ENCODE measurements at regions not wholly inside any gene's neighbourhood (a gene's known extent, or its start where the extent isn't known, plus 50 kb on each side); places are given as distances from the start of the nearest gene placed in this dataset.

GRCh38 chr6:74318738-74319137 lies 622.7 kb downstream of the CD109 start:
- Histone ChIP-seq H3K36me3 (replicated peaks in 1 of 2; ENCODE audit: control insufficient read depth in 1 of 2, insufficient read depth in 2 of 2, low read length in 2 of 2) (no peaks in the 10 kb centered on the region), H3K4me2 (ENCODE audit: low read depth, low read length) (no peak overlapping the region), H2AFZ (ENCODE audit: low read length) (no peak overlapping the region), H3K79me2 (ENCODE audit: insufficient read depth, low read length) (no peaks in the 10 kb centered on the region), H3K9ac (ENCODE audit: insufficient read depth, low read depth, low read length) (no peak overlapping the region), H4K20me1 (ENCODE audit: insufficient read depth, low read length) (no peaks in the 10 kb centered on the region), H3K4me3 (replicated peaks in 1 of 3; ENCODE audit: insufficient read depth in 1 of 3, low read depth in 2 of 3, low read length in 3 of 3) (no peak overlapping the region), H3K4me1 (ENCODE audit: insufficient read depth, low read length) (no peaks in the 10 kb centered on the region), H3K27ac (ENCODE audit: extremely low read length, insufficient read depth, low read length) (no peak overlapping the region), H3K27me3 (ENCODE audit: control insufficient read depth in 1 of 2, insufficient read depth in 2 of 2, low read length in 2 of 2) (no peaks in the 10 kb centered on the region), H3K9me3 (ENCODE audit: low read length) (no peaks in the 10 kb centered on the region)
- ChIA-PET POLR2A (no interaction called here), CTCF (ENCODE audit: low intra/inter-chr PET ratio, low total read pairs) (no interaction called here)
- no TSS peak for BruUV-seq (replicated peaks)
- FAIRE-seq (no peak), DNase-seq (ENCODE audit: low spot score) (no peak), ATAC-seq (no peak)
- in situ Hi-C loops (cut with HindIII; ENCODE audit: extremely low pct_ligation_motif_present, low pct_unique_long_range_greater_than_20kb), result no loop called here
- intact Hi-C loops (cut with micrococcal nuclease; ENCODE audit: unreplicated experiment), result no loop called here
- TF ChIP-seq KDM1A (CRISPR knock-in tag; IDR thresholded peaks at IDR 0.05), result no peak

- no peaks in the 10 kb centered on the region for H3K4me1 ChIP-seq (ENCODE audit: insufficient read depth, low read length)
- POLR2A ChIA-PET, result no interaction called here
- FAIRE-seq (no peak), ATAC-seq (no peak), DNase-seq (ENCODE audit: low spot score) (no peak)
- no peak overlapping the region for H3K9ac ChIP-seq (ENCODE audit: insufficient read depth, low read depth, low read length)
- no peak overlapping the region for H3K4me3 ChIP-seq (replicated peaks in 1 of 3; ENCODE audit: insufficient read depth in 1 of 3, low read depth in 2 of 3, low read length in 3 of 3)
- no peaks in the 10 kb centered on the region for H3K9me3 ChIP-seq (ENCODE audit: low read length)
- BruUV-seq (replicated peaks), result no TSS peak
- in situ Hi-C loops (cut with HindIII; ENCODE audit: extremely low pct_ligation_motif_present, low pct_unique_long_range_greater_than_20kb) (no loop called here), intact Hi-C loops (cut with micrococcal nuclease; ENCODE audit: unreplicated experiment) (no loop called here)
- H2AFZ ChIP-seq (ENCODE audit: low read length), result no peak overlapping the region
- CTCF ChIA-PET (ENCODE audit: low intra/inter-chr PET ratio, low total read pairs), result no interaction called here
- H3K79me2 ChIP-seq (ENCODE audit: insufficient read depth, low read length), result no peaks in the 10 kb centered on the region
- no peak overlapping the region for H3K4me2 ChIP-seq (ENCODE audit: low read depth, low read length)
- H3K36me3 ChIP-seq (replicated peaks in 1 of 2; ENCODE audit: control insufficient read depth in 1 of 2, insufficient read depth in 2 of 2, low read length in 2 of 2), result no peaks in the 10 kb centered on the region
- H3K27ac ChIP-seq (ENCODE audit: extremely low read length, insufficient read depth, low read length), result no peak overlapping the region
- WGBS (ENCODE audit: low lambda C conversion rate), result 0% methylated on average over 1 of the region's 1 CpG
- no peaks in the 10 kb centered on the region for H4K20me1 ChIP-seq (ENCODE audit: insufficient read depth, low read length)
- H3K27me3 ChIP-seq (ENCODE audit: control insufficient read depth in 1 of 2, insufficient read depth in 2 of 2, low read length in 2 of 2), result no peaks in the 10 kb centered on the region
- TF ChIP-seq KIAA2018 (CRISPR knock-in tag; IDR thresholded peaks at IDR 0.05; ENCODE audit: borderline replicate concordance) (no peak), ZNF710 (CRISPR knock-in tag; IDR thresholded peaks at IDR 0.05; ENCODE audit: borderline replicate concordance) (no peak), ZFAT (CRISPR knock-in tag; conservative IDR thresholded peaks at IDR 0.05) (no peak), ZNF773 (CRISPR knock-in tag; IDR thresholded peaks at IDR 0.05; ENCODE audit: borderline replicate concordance) (no peak), ZNF878 (CRISPR knock-in tag; IDR thresholded peaks at IDR 0.05) (no peak), ZNF691 (CRISPR knock-in tag; IDR thresholded peaks at IDR 0.05; ENCODE audit: borderline replicate concordance, low read depth) (no peak)
These were observed 616.1 kb downstream of the CD109 start for GRCh38 chr6:74312081-74312480.

All from HepG2 (cell line).